PC-3 (cell line): ENCODE measurements at regions not wholly inside any gene's neighbourhood (a gene's known extent, or its start where the extent isn't known, plus 50 kb on each side); places are given as distances from the start of the nearest gene placed in this dataset.

Experiments used
- ATAC-seq: fragments of 200-7000 bp; cut with Tn5 transposase; 2 replicates; pipeline ENCODE4 v1.9.1; 2020; ENCODE audit warnings: mild to moderate bottlenecking, moderate library complexity
- BruUV-seq: library from RNA; stranded (reverse); fragments of 400-500 nt; replicated peaks from 2 replicates; lab custom pipeline; 2021; lab: Mats Ljungman, UMichigan
- CTCF ChIA-PET: fragments of 300-600 bp; sonication (Branson Sonifier 250); formaldehyde crosslinking; loops from one replicate; lab custom pipeline; 2022; ENCODE audit warnings: antibody characterized with exemption; lab: Charles Lee
- POLR2A ChIA-PET: fragments of 300-600 bp; sonication (Branson Sonifier 250); formaldehyde crosslinking; loops from one replicate; lab custom pipeline; 2022; ENCODE audit warnings: antibody characterized with exemption; ENCODE audit not compliant: unreplicated experiment; lab: Charles Lee
- DNase-seq: peaks from one replicate; pipeline ENCODE4 v3.0.0-alpha.2; 2015
- H2AFZ ChIP-seq: fragments of 300-600 bp; sonication (generic); 2 replicates; pipeline ENCODE4 v1.6.0; 2016; ENCODE audit warnings: antibody characterized with exemption, low read length
- H3F3A ChIP-seq: fragments of 300-600 bp; sonication (generic); one replicate; pipeline ENCODE4 v1.6.0; 2017; ENCODE audit warnings: antibody characterized with exemption, low read length, control low read depth, mild to moderate bottlenecking; ENCODE audit not compliant: unreplicated experiment
- H3K27ac ChIP-seq: fragments of 300-600 bp; sonication (generic); 2 replicates; pipeline ENCODE4 v1.5.1; 2016; ENCODE audit warnings: mild to moderate bottlenecking, low read length
- H3K27me3 ChIP-seq: fragments of 300-600 bp; sonication (generic); 2 replicates; pipeline ENCODE4 v1.6.1; 2016; ENCODE audit warnings: low read length, mixed read lengths
- H3K36me3 ChIP-seq: fragments of 300-600 bp; sonication (generic); 2 replicates; pipeline ENCODE4 v1.6.1; 2016; ENCODE audit warnings: low read depth, mixed run types, low read length, mixed read lengths
- H3K4me1 ChIP-seq: fragments of 300-600 bp; sonication (generic); 2 replicates; pipeline ENCODE4 v1.5.1; 2016; ENCODE audit warnings: low read length; ENCODE audit not compliant: insufficient read depth
- H3K4me2 ChIP-seq: fragments of 300-600 bp; sonication (generic); 2 replicates; pipeline ENCODE4 v1.6.0; 2016; ENCODE audit warnings: low read length
- H3K4me3 ChIP-seq: fragments of 300-600 bp; sonication (generic); 2 replicates; pipeline ENCODE4 v1.5.1; 2016; ENCODE audit warnings: mild to moderate bottlenecking, low read length, mixed read lengths
- H3K79me2 ChIP-seq: fragments of 300-600 bp; sonication (generic); 2 replicates; pipeline ENCODE4 v1.6.1; 2017; ENCODE audit warnings: low read length, mixed read lengths
- H3K9ac ChIP-seq: fragments of 300-600 bp; sonication (generic); 2 replicates; pipeline ENCODE4 v1.6.0; 2016; ENCODE audit warnings: mild to moderate bottlenecking, low read length
- H3K9me2 ChIP-seq: fragments of 300-600 bp; sonication (generic); replicated peaks from 2 replicates; pipeline ENCODE4 v1.6.1; 2016; ENCODE audit warnings: mixed run types, low read length, mixed read lengths
- H3K9me3 ChIP-seq: fragments of 300-600 bp; sonication (generic); 2 replicates; pipeline ENCODE4 v1.6.1; 2016; ENCODE audit warnings: low read length, mixed read lengths
- H4K20me1 ChIP-seq: fragments of 300-600 bp; sonication (generic); 2 replicates; pipeline ENCODE4 v1.6.1; 2016; ENCODE audit warnings: low read length, mixed read lengths
- EZH2 ChIP-seq: fragments of 300-600 bp; sonication (generic); IDR thresholded peaks from one replicate; pipeline ENCODE4 v1.6.1; 2017; ENCODE audit warnings: antibody characterized with exemption, mild to moderate bottlenecking, low read length; ENCODE audit not compliant: unreplicated experiment
- EZH2phosphoT487 ChIP-seq: fragments of 300-600 bp; sonication (generic); IDR thresholded peaks from 2 replicates; pipeline ENCODE4 v1.6.1; 2018; ENCODE audit warnings: mild to moderate bottlenecking, antibody characterized with exemption, low read length, borderline replicate concordance
- intact Hi-C: fragments of 100-400 bp; cut with micrococcal nuclease; formaldehyde crosslinking; loops from 2 replicates; pipeline ENCODE4 v1.9.0; 2023
- TF ChIP-seq, protein P1 (sequence below): fragments of 300-600 bp; sonication (generic); conservative IDR thresholded peaks from 2 replicates; pipeline ENCODE4 v1.5.1; 2017; ENCODE audit warnings: antibody characterized with exemption, low read depth, mild to moderate bottlenecking, low read length

DNA sequence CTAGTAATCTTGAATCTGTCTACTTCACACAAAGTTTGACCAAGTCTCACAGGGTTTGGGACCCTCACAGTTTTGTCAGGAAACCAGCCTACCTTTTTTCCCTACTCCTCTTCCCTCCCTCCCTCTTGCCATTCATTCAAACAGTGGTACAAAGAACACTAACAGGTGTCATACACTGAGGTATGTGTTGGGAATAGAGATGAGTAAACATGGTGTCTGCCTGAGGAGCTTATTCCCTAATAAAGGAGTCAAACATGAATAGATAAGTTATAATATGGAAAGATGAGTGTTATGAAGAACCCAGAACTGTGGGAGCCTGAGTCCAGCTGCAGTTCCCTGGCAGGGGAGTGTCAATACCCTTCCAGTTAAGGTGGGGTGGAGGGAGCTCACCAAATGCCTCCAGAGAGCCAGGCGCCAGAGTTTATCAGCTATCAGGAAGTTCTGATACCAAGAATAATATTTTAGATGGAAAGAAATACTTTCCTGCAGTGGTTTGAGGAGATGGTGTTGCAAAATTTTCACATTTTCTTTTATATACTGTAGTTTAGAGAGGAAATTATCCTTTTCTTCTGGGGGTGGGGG lies 183.4 kb upstream of the NR3C1 start:
- DNase-seq (no peak), ATAC-seq (no peak)
- intact Hi-C loops, result no loop called here
- ChIA-PET CTCF (no interaction called here), POLR2A (no interaction called here)
- no peak overlapping the region for H3K4me2 ChIP-seq
- H3K4me1 ChIP-seq, result peaks cover 28% of the 10 kb centered on the region
- no peaks in the 10 kb centered on the region for H3K9me2 ChIP-seq
- no TSS peak for BruUV-seq
- H3K27me3 ChIP-seq, result no peaks in the 10 kb centered on the region
- H2AFZ ChIP-seq, result no peak overlapping the region
- H3F3A ChIP-seq, result no peaks in the 10 kb centered on the region
- no peaks in the 10 kb centered on the region for H3K9me3 ChIP-seq
- H3K4me3 ChIP-seq, result no peak overlapping the region
- no peak overlapping the region for H3K27ac ChIP-seq
- H3K79me2 ChIP-seq, result no peaks in the 10 kb centered on the region
- TF ChIP-seq, protein P1, sequence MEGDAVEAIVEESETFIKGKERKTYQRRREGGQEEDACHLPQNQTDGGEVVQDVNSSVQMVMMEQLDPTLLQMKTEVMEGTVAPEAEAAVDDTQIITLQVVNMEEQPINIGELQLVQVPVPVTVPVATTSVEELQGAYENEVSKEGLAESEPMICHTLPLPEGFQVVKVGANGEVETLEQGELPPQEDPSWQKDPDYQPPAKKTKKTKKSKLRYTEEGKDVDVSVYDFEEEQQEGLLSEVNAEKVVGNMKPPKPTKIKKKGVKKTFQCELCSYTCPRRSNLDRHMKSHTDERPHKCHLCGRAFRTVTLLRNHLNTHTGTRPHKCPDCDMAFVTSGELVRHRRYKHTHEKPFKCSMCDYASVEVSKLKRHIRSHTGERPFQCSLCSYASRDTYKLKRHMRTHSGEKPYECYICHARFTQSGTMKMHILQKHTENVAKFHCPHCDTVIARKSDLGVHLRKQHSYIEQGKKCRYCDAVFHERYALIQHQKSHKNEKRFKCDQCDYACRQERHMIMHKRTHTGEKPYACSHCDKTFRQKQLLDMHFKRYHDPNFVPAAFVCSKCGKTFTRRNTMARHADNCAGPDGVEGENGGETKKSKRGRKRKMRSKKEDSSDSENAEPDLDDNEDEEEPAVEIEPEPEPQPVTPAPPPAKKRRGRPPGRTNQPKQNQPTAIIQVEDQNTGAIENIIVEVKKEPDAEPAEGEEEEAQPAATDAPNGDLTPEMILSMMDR, result no peak
- TF ChIP-seq EZH2phosphoT487 (no peak), EZH2 (no peak)
- no peak overlapping the region for H3K9ac ChIP-seq
- H3K36me3 ChIP-seq, result no peaks in the 10 kb centered on the region
- no peaks in the 10 kb centered on the region for H4K20me1 ChIP-seq

DNA sequence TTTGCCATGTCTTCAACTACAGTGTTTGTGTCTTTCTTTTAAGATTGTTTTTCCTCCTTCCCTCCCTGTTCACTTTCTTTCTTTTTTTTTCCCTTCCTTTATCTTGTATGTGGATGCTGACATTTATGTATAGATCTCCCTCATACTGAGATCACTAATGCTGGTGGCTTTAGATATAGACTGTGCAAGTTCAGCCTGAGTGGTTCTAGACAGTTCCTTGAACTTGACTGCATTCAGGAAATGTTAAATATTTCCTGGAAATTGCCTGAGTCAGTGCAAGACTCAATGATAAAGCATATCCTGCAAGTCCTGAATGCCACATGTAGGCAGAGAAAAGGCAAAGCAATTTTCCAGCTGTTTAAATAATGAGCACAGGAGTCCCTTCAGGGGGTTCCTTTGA lies 182.5 kb upstream of the NR3C1 start:
- Histone ChIP-seq H3K79me2 (no peaks in the 10 kb centered on the region), H3K9me3 (no peaks in the 10 kb centered on the region), H3K4me1 (peaks cover 28% of the 10 kb centered on the region), H2AFZ (no peak overlapping the region), H3K4me2 (no peak overlapping the region), H3K9ac (no peak overlapping the region), H3K9me2 (no peaks in the 10 kb centered on the region), H3K36me3 (no peaks in the 10 kb centered on the region), H3K27ac (no peak overlapping the region), H3K4me3 (no peak overlapping the region), H3F3A (no peaks in the 10 kb centered on the region), H4K20me1 (no peaks in the 10 kb centered on the region), H3K27me3 (no peaks in the 10 kb centered on the region)
- DNase-seq (no peak), ATAC-seq (no peak)
- ChIA-PET CTCF (no interaction called here), POLR2A (no interaction called here)
- intact Hi-C loops, result no loop called here
- TF ChIP-seq, protein P1, result no peak
- no peak for TF ChIP-seq EZH2
- TF ChIP-seq EZH2phosphoT487, result no peak
- BruUV-seq, result no TSS peak

- ChIA-PET CTCF (no interaction called here), POLR2A (no interaction called here)
- Histone ChIP-seq H3F3A (no peaks in the 10 kb centered on the region), H3K79me2 (no peaks in the 10 kb centered on the region), H3K9me3 (no peaks in the 10 kb centered on the region), H3K36me3 (no peaks in the 10 kb centered on the region), H4K20me1 (no peaks in the 10 kb centered on the region), H3K4me2 (peak overlapping the region; percentile 30; the same call in 1 of the 2 replicates), H3K9me2 (no peaks in the 10 kb centered on the region), H3K27ac (peak overlapping the region; percentile 78), H2AFZ (peak overlapping the region; percentile 35; the same call in 1 of the 2 replicates), H3K9ac (peak overlapping the region; percentile 40; the same call in 1 of the 2 replicates), H3K4me1 (peaks cover 16% of the 10 kb centered on the region), H3K27me3 (no peaks in the 10 kb centered on the region), H3K4me3 (no peak overlapping the region)
- DNase-seq, result peak; percentile 9
- no TSS peak for BruUV-seq
- TF ChIP-seq EZH2 (no peak), EZH2phosphoT487 (no peak)
- TF ChIP-seq, protein P1, result no peak
- ATAC-seq, result 0 out of 2 replicates have a peak, but pooled peaks have one; percentile 37
- intact Hi-C loops, result no loop called here
Observed at GRCh38 chr5:143583409-143583808, 179.9 kb upstream of the NR3C1 start.
